ENCODE measurements at regions not wholly inside any gene's neighbourhood (a gene's known extent, or its start where the extent isn't known, plus 50 kb on each side); places are given as distances from the start of the nearest gene placed in this dataset.

DNA sequence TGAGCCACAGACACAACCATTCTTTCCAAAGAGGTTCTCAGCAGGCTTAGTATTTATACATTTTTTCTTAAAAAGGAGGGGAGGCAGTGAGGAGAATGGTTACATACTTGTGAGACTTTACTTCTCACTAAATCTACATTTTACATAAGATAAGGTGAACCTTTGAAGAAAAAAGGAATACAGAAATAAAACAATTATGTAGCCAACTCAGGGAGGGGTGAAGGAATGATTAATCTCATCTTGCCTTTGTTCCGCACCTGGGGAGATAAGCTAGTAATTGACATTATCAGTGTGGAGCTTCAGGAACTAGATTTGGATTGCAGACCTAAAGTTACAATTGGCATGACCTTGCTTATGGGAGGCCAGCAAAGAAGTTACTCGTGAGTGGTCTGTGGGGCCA, 221.8 kb upstream of the GGTLC1 start:
- Histone ChIP-seq H2BK5ac (ENCODE audit: low read length) (no peak overlapping the region), H2AFZ (ENCODE audit: low read length) (no peak overlapping the region), H4K91ac (ENCODE audit: low read depth, low read length, poor library complexity) (no peak overlapping the region), H3K9ac (ENCODE audit: low read depth, low read length, poor library complexity) (no peak overlapping the region), H3K79me1 (ENCODE audit: low read depth, low read length) (no peaks in the 10 kb centered on the region), H3K36me3 (replicated peaks in 1 of 2; ENCODE audit: control insufficient read depth in 2 of 2, insufficient read depth in 2 of 2, low read length in 2 of 2) (no peaks in the 10 kb centered on the region), H3K23ac (ENCODE audit: low read depth, low read length, poor library complexity) (no peak overlapping the region), H3K14ac (ENCODE audit: low read length) (no peak overlapping the region), H2BK15ac (ENCODE audit: low read length) (no peak overlapping the region), H4K8ac (ENCODE audit: low read depth, low read length) (no peak overlapping the region), H3K4me2 (ENCODE audit: insufficient read depth, low read length, poor library complexity, severe bottlenecking) (no peak overlapping the region), H3K4me1 (ENCODE audit: control insufficient read depth in 2 of 2, insufficient read depth in 1 of 2, low read depth in 1 of 2, low read length in 2 of 2) (peaks cover 0 to 11% of the 10 kb centered on the region in 2 donors), H2AK5ac (ENCODE audit: low read depth, low read length) (no peak overlapping the region), H3K27me3 (ENCODE audit: control insufficient read depth in 3 of 3, insufficient read depth in 3 of 3, low read depth in 1 of 3, low read length in 3 of 3) (no peaks in the 10 kb centered on the region), H2BK120ac (ENCODE audit: low read depth, low read length) (no peak overlapping the region), H3K18ac (ENCODE audit: low read length) (no peak overlapping the region), H3K4me3 (ENCODE audit: low read length in 2 of 2) (no peak overlapping the region), H3K4ac (ENCODE audit: low read length) (no peak overlapping the region), H3K27ac (replicated peaks; ENCODE audit: low read length) (no peak overlapping the region), H3K9me3 (replicated peaks in 1 of 2; ENCODE audit: control insufficient read depth in 2 of 2, insufficient read depth in 1 of 2, low read depth in 1 of 2, low read length in 2 of 2) (peaks cover 0 to 10% of the 10 kb centered on the region in 2 donors), H2BK12ac (ENCODE audit: low read length) (no peak overlapping the region)
- no peak for DNase-seq (ENCODE audit: low spot score)
- no CpG with 5 or more reads among the region's 2 CpGs for WGBS, 2 donors (ENCODE audit: extremely low coverage in 2 of 2, insufficient read length in 2 of 2, insufficient replicate concordance in 1 of 2)

GRCh38 chr20:24208652-24209051, 220.1 kb upstream of the GGTLC1 start:
- Histone ChIP-seq H4K8ac (ENCODE audit: low read depth, low read length) (peak overlapping the region; percentile 53), H3K4ac (ENCODE audit: low read length) (no peak overlapping the region), H2AFZ (ENCODE audit: low read length) (no peak overlapping the region), H4K91ac (ENCODE audit: low read depth, low read length, poor library complexity) (peak overlapping the region; percentile 79), H3K9ac (ENCODE audit: low read depth, low read length, poor library complexity) (no peak overlapping the region), H2BK12ac (ENCODE audit: low read length) (no peak overlapping the region), H2BK15ac (ENCODE audit: low read length) (no peak overlapping the region), H3K18ac (ENCODE audit: low read length) (no peak overlapping the region), H3K27ac (replicated peaks; ENCODE audit: low read length) (no peak overlapping the region), H3K4me3 (ENCODE audit: low read length in 2 of 2) (peak overlapping the region in 1 of 2 donors; percentile 17), H2AK5ac (ENCODE audit: low read depth, low read length) (no peak overlapping the region), H3K23ac (ENCODE audit: low read depth, low read length, poor library complexity) (peak overlapping the region; percentile 46), H3K79me1 (ENCODE audit: low read depth, low read length) (no peaks in the 10 kb centered on the region), H3K14ac (ENCODE audit: low read length) (no peak overlapping the region), H3K4me2 (ENCODE audit: insufficient read depth, low read length, poor library complexity, severe bottlenecking) (no peak overlapping the region), H3K4me1 (ENCODE audit: control insufficient read depth in 2 of 2, insufficient read depth in 1 of 2, low read depth in 1 of 2, low read length in 2 of 2) (peaks cover 0 to 11% of the 10 kb centered on the region in 2 donors), H3K36me3 (replicated peaks in 1 of 2; ENCODE audit: control insufficient read depth in 2 of 2, insufficient read depth in 2 of 2, low read length in 2 of 2) (no peaks in the 10 kb centered on the region), H3K27me3 (ENCODE audit: control insufficient read depth in 3 of 3, insufficient read depth in 3 of 3, low read depth in 1 of 3, low read length in 3 of 3) (no peaks in the 10 kb centered on the region), H2BK120ac (ENCODE audit: low read depth, low read length) (no peak overlapping the region), H2BK5ac (ENCODE audit: low read length) (no peak overlapping the region), H3K9me3 (replicated peaks in 1 of 2; ENCODE audit: control insufficient read depth in 2 of 2, insufficient read depth in 1 of 2, low read depth in 1 of 2, low read length in 2 of 2) (peaks cover 0 to 8% of the 10 kb centered on the region in 2 donors)
- no CpG with 5 or more reads among the region's 9 CpGs for WGBS, 2 donors (ENCODE audit: extremely low coverage in 2 of 2, insufficient read length in 2 of 2, insufficient replicate concordance in 1 of 2)
- no peak for DNase-seq (ENCODE audit: low spot score)

DNA sequence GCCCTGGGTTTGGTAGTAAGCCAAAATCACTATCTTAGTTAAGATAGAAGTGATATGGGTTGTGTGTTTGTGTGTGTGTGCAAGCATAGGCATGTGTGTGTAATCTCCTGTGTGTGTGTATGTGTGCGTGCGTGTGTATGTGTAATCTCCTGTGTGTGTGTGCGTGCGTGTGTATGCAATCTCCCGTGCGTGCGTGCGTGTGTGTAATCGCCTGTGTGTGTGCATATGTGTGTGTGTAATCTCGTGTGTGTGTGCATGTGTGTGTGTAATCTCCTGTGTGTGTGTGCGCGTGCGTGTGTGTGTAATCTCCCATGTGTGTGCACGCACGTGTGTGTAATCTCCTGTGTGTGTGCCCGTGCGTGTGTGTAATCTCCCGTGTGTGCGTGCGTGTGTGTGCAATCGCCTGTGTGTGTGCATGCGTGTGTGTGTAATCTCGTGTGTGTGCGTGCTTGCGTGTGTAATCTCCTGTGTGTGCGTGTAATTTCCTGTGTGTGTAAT, 219.3 kb upstream of the GGTLC1 start:
- H4K8ac ChIP-seq (ENCODE audit: low read depth, low read length): no peak overlapping the region
- no peak overlapping the region for H2AK5ac ChIP-seq (ENCODE audit: low read depth, low read length)
- no peak for DNase-seq (ENCODE audit: low spot score)
- peak overlapping the region in 1 of 2 donors; percentile 11 for H3K4me3 ChIP-seq (ENCODE audit: low read length in 2 of 2)
- peak overlapping the region; percentile 67 for H4K91ac ChIP-seq (ENCODE audit: low read depth, low read length, poor library complexity)
- peak overlapping the region; percentile 82 for H3K9ac ChIP-seq (ENCODE audit: low read depth, low read length, poor library complexity)
- H3K4me2 ChIP-seq (ENCODE audit: insufficient read depth, low read length, poor library complexity, severe bottlenecking): no peak overlapping the region
- H3K18ac ChIP-seq (ENCODE audit: low read length): no peak overlapping the region
- peak overlapping the region; percentile 71 for H3K4ac ChIP-seq (ENCODE audit: low read length)
- H3K36me3 ChIP-seq (replicated peaks in 1 of 2; ENCODE audit: control insufficient read depth in 2 of 2, insufficient read depth in 2 of 2, low read length in 2 of 2): no peaks in the 10 kb centered on the region
- H2BK120ac ChIP-seq (ENCODE audit: low read depth, low read length): no peak overlapping the region
- no peak overlapping the region for H3K27ac ChIP-seq (replicated peaks; ENCODE audit: low read length)
- H3K23ac ChIP-seq (ENCODE audit: low read depth, low read length, poor library complexity): peak overlapping the region; percentile 46
- no CpG with 5 or more reads among the region's 26 CpGs for WGBS, 2 donors (ENCODE audit: extremely low coverage in 2 of 2, insufficient read length in 2 of 2, insufficient replicate concordance in 1 of 2)
- H2BK12ac ChIP-seq (ENCODE audit: low read length): peak overlapping the region; percentile 17
- H2BK5ac ChIP-seq (ENCODE audit: low read length): no peak overlapping the region
- no peaks in the 10 kb centered on the region for H3K79me1 ChIP-seq (ENCODE audit: low read depth, low read length)
- no peak overlapping the region for H2AFZ ChIP-seq (ENCODE audit: low read length)
- peaks cover 0 to 9% of the 10 kb centered on the region in 2 donors for H3K4me1 ChIP-seq (ENCODE audit: control insufficient read depth in 2 of 2, insufficient read depth in 1 of 2, low read depth in 1 of 2, low read length in 2 of 2)
- H3K9me3 ChIP-seq (replicated peaks in 1 of 2; ENCODE audit: control insufficient read depth in 2 of 2, insufficient read depth in 1 of 2, low read depth in 1 of 2, low read length in 2 of 2): peaks cover 0 to 8% of the 10 kb centered on the region in 2 donors
- no peaks in the 10 kb centered on the region for H3K27me3 ChIP-seq (ENCODE audit: control insufficient read depth in 3 of 3, insufficient read depth in 3 of 3, low read depth in 1 of 3, low read length in 3 of 3)
- H2BK15ac ChIP-seq (ENCODE audit: low read length): no peak overlapping the region
- H3K14ac ChIP-seq (ENCODE audit: low read length): peak overlapping the region; percentile 43

- DNase-seq (ENCODE audit: low spot score): no peak
- no peak overlapping the region for H2AK5ac ChIP-seq (ENCODE audit: low read depth, low read length)
- peaks cover 0 to 6% of the 10 kb centered on the region in 2 donors for H3K4me1 ChIP-seq (ENCODE audit: control insufficient read depth in 2 of 2, insufficient read depth in 1 of 2, low read depth in 1 of 2, low read length in 2 of 2)
- WGBS, 2 donors (ENCODE audit: extremely low coverage in 2 of 2, insufficient read length in 2 of 2, insufficient replicate concordance in 1 of 2): no CpG with 5 or more reads among the region's 5 CpGs
- H3K4me3 ChIP-seq (ENCODE audit: low read length in 2 of 2): no peak overlapping the region
- no peak overlapping the region for H4K8ac ChIP-seq (ENCODE audit: low read depth, low read length)
- no peak overlapping the region for H3K27ac ChIP-seq (replicated peaks; ENCODE audit: low read length)
- no peak overlapping the region for H2BK15ac ChIP-seq (ENCODE audit: low read length)
- H2BK12ac ChIP-seq (ENCODE audit: low read length): no peak overlapping the region
- no peak overlapping the region for H3K23ac ChIP-seq (ENCODE audit: low read depth, low read length, poor library complexity)
- H3K18ac ChIP-seq (ENCODE audit: low read length): no peak overlapping the region
- H3K14ac ChIP-seq (ENCODE audit: low read length): no peak overlapping the region
- H4K91ac ChIP-seq (ENCODE audit: low read depth, low read length, poor library complexity): no peak overlapping the region
- no peak overlapping the region for H2BK120ac ChIP-seq (ENCODE audit: low read depth, low read length)
- no peaks in the 10 kb centered on the region for H3K27me3 ChIP-seq (ENCODE audit: control insufficient read depth in 3 of 3, insufficient read depth in 3 of 3, low read depth in 1 of 3, low read length in 3 of 3)
- no peaks in the 10 kb centered on the region for H3K36me3 ChIP-seq (replicated peaks in 1 of 2; ENCODE audit: control insufficient read depth in 2 of 2, insufficient read depth in 2 of 2, low read length in 2 of 2)
- peaks cover 0 to 8% of the 10 kb centered on the region in 2 donors for H3K9me3 ChIP-seq (replicated peaks in 1 of 2; ENCODE audit: control insufficient read depth in 2 of 2, insufficient read depth in 1 of 2, low read depth in 1 of 2, low read length in 2 of 2)
- no peaks in the 10 kb centered on the region for H3K79me1 ChIP-seq (ENCODE audit: low read depth, low read length)
- H2BK5ac ChIP-seq (ENCODE audit: low read length): no peak overlapping the region
- H3K9ac ChIP-seq (ENCODE audit: low read depth, low read length, poor library complexity): no peak overlapping the region
- no peak overlapping the region for H2AFZ ChIP-seq (ENCODE audit: low read length)
- H3K4me2 ChIP-seq (ENCODE audit: insufficient read depth, low read length, poor library complexity, severe bottlenecking): no peak overlapping the region
- no peak overlapping the region for H3K4ac ChIP-seq (ENCODE audit: low read length)
Measured at GRCh38 chr20:24206995-24207394, 218.4 kb upstream of the GGTLC1 start.

Measured in neuronal stem cell (in vitro differentiated cells).